Nephron progenitor cell (in vitro differentiated cells): ENCODE measurements at regions not wholly inside any gene's neighbourhood (a gene's known extent, or its start where the extent isn't known, plus 50 kb on each side); places are given as distances from the start of the nearest gene placed in this dataset.

Experiments
- DNase-seq: peaks from one replicate; pipeline ENCODE4 v3.0.0; 2021
- H3K27ac Mint-ChIP-seq: 2 replicates; pipeline ENCODE4 v1.8.0; 2021; ENCODE audit warnings: mild to moderate bottlenecking, moderate library complexity, mixed read lengths
- H3K27me3 Mint-ChIP-seq: 2 replicates; pipeline ENCODE4 v1.8.0; 2021; ENCODE audit warnings: mild to moderate bottlenecking, low read depth, mixed read lengths; ENCODE audit not compliant: poor library complexity
- H3K36me3 Mint-ChIP-seq: 2 replicates; pipeline ENCODE4 v1.8.0; 2021; ENCODE audit warnings: low read depth, mixed read lengths
- H3K4me1 Mint-ChIP-seq: 2 replicates; pipeline ENCODE4 v1.8.0; 2021; ENCODE audit warnings: mixed read lengths
- H3K4me3 Mint-ChIP-seq: 2 replicates; pipeline ENCODE4 v1.8.0; 2021; ENCODE audit warnings: mild to moderate bottlenecking, moderate library complexity, mixed read lengths
- H3K9me3 Mint-ChIP-seq: 2 replicates; pipeline ENCODE4 v1.8.0; 2021; ENCODE audit warnings: mild to moderate bottlenecking, moderate library complexity, mixed read lengths
- CTCF ChIP-seq: fragments of 200-600 bp; sonication (generic); IDR thresholded peaks from 2 replicates; pipeline ENCODE4 v1.5.0; 2021; ENCODE audit warnings: antibody characterized with exemption

- Mint-ChIP-seq H3K36me3 (no peaks in the 10 kb centered on the region), H3K27ac (no peak overlapping the region), H3K27me3 (no peaks in the 10 kb centered on the region), H3K4me3 (no peak overlapping the region), H3K9me3 (no peaks in the 10 kb centered on the region), H3K4me1 (peaks cover 39% of the 10 kb centered on the region)
- TF ChIP-seq CTCF: no peak
- no peak for DNase-seq
These were observed 677.6 kb downstream of the IRS1 start for GRCh38 chr2:226122041-226122440.

DNA sequence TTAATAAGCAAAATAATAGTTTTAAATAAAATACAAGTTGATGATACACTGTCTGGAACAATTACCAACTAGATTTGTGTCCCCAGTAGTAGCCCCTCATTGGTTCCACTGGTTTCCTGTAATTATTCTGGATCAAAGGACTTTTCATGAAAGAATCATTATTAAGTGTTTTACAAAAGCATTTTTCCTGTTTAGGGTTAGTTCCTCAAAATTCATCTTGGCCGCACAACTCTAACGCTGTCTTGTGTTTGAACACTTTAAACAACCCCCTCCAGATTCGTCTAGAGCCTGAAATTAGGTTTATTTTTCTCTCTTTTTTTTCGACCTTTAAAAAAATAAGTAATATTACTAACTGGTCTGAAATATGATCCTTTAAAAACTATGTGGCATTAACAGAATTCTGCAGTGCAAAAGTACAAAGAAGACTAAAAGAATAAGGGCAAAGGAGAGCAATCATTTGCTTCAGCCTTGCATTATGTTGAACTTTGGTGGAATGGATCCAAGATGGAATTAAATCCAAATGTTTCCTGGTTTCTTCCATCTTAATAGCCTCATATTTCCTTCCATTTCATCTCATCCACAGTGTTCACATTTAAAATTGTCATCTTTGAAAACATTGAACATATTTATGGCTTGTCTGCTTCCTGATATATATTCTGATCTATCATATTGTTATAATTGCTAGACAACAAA is 678.4 kb downstream of the IRS1 start:
- DNase-seq: no peak
- no peak overlapping the region for H3K4me3 Mint-ChIP-seq
- TF ChIP-seq CTCF: no peak
- H3K36me3 Mint-ChIP-seq: no peaks in the 10 kb centered on the region
- H3K9me3 Mint-ChIP-seq: no peaks in the 10 kb centered on the region
- H3K27ac Mint-ChIP-seq: no peak overlapping the region
- no peaks in the 10 kb centered on the region for H3K27me3 Mint-ChIP-seq
- peaks cover 39% of the 10 kb centered on the region for H3K4me1 Mint-ChIP-seq

- Mint-ChIP-seq H3K9me3 (no peaks in the 10 kb centered on the region), H3K4me3 (no peak overlapping the region), H3K27me3 (no peaks in the 10 kb centered on the region), H3K4me1 (peaks cover 20% of the 10 kb centered on the region), H3K36me3 (no peaks in the 10 kb centered on the region), H3K27ac (peak overlapping the region; percentile 20)
- DNase-seq: no peak
- no peak for TF ChIP-seq CTCF
These were observed 680.9 kb downstream of the IRS1 start for GRCh38 chr2:226118471-226119429.

DNA sequence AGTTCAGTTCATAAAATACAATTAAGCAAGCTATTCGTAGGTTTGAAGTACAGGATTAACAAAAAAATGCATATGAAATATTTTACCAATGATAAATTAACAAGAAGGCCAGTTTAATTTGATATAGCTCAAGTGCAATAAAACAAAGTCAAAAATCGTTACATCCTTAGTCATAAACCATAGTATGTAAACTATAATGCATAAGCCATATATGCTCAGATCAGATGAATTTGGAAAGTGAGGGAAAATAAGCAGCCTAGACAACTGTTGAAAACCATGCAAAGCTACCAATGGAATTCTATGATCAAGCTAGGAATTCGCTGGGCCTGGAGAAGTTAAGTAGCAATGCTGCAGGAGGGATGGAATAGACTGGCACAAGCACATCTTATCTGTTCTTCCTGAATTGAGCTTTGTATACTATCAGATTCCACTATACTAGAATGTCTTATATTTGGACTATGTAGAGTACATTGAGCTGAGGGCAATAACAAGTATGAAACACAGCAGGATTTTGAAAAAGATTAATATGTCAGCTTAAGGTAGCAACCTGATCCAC is 682.0 kb downstream of the IRS1 start:
- no peak overlapping the region for H3K4me3 Mint-ChIP-seq
- peaks cover 10% of the 10 kb centered on the region for H3K4me1 Mint-ChIP-seq
- no peak for TF ChIP-seq CTCF
- H3K9me3 Mint-ChIP-seq: no peaks in the 10 kb centered on the region
- H3K27ac Mint-ChIP-seq: no peak overlapping the region
- H3K36me3 Mint-ChIP-seq: no peaks in the 10 kb centered on the region
- DNase-seq: no peak
- no peaks in the 10 kb centered on the region for H3K27me3 Mint-ChIP-seq

- Mint-ChIP-seq H3K4me1 (peaks cover 10% of the 10 kb centered on the region), H3K27me3 (no peaks in the 10 kb centered on the region), H3K4me3 (no peak overlapping the region), H3K9me3 (no peaks in the 10 kb centered on the region), H3K36me3 (no peaks in the 10 kb centered on the region), H3K27ac (no peak overlapping the region)
- no peak for TF ChIP-seq CTCF
- no peak for DNase-seq
These were observed 683.3 kb downstream of the IRS1 start for GRCh38 chr2:226116346-226116745.
